SK-N-DZ (cell line): ENCODE measurements at regions not wholly inside any gene's neighbourhood (a gene's known extent, or its start where the extent isn't known, plus 50 kb on each side); places are given as distances from the start of the nearest gene placed in this dataset.
"Not testable (repeated sequence)": the region's sequence is repeated elsewhere in the genome, so short reads cannot be mapped to it uniquely, and the experiment has no call there.

ENCODE experiments used
- DNase-seq: peaks from one replicate; pipeline ENCODE4 v3.0.0-alpha.2; 2015; ENCODE audit warnings: low spot score

DNA sequence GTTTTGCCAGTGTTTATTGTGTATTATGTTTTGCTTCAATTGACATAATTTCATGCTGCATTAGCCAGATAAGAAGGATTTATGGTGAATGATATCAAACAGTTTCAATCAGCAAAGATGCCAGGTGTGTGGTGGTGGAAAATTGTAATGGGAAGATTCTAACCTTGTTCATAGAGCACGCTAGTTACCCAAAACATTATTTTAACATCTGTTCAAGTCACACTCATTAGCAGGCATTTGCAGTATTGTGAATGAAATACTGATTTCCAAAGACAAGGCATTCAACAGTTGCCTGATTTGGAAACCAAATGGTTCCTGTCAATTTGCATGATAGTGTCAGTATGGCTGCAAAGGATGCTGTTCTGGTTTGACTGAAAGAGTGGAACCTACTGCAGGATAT, 129.7 kb downstream of the EPC1 start:
- no peak for DNase-seq

GRCh38 chr10:32213838-32214237, 133.1 kb downstream of the EPC1 start:
- DNase-seq = not testable (repeated sequence)

- no peak for DNase-seq
Observed at GRCh38 chr10:32211046-32211363, 136.0 kb downstream of the EPC1 start.

- peak; percentile 26 for DNase-seq
Observed at GRCh38 chr10:32210306-32211045, 136.5 kb downstream of the EPC1 start.

- DNase-seq = not testable (repeated sequence)
Observed at GRCh38 chr10:32208005-32208404, 139.0 kb downstream of the EPC1 start.

GRCh38 chr10:32207544-32207943, 139.4 kb downstream of the EPC1 start:
- DNase-seq = peak; percentile 24

GRCh38 chr10:32205670-32206069, 141.3 kb downstream of the EPC1 start:
- DNase-seq = no peak

DNA sequence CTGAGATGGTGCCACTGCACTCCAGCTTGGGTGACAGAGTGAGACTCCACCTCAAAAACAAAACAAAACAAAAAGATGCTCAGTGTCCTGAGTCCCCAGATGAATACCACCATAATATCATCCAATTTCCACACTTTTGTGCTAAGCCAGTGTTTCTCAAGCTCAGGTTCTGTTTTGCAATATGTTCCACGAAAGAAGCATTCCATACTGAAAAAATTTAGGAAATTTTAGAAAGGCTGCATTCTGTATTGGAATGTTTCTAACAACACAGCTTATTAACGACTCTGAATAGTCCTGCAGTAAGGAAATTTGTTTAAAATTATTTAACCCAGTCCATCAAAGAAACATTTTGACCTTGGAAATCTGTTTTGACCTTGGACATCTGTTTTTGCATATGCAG, 142.4 kb downstream of the EPC1 start:
- DNase-seq = no peak

DNA sequence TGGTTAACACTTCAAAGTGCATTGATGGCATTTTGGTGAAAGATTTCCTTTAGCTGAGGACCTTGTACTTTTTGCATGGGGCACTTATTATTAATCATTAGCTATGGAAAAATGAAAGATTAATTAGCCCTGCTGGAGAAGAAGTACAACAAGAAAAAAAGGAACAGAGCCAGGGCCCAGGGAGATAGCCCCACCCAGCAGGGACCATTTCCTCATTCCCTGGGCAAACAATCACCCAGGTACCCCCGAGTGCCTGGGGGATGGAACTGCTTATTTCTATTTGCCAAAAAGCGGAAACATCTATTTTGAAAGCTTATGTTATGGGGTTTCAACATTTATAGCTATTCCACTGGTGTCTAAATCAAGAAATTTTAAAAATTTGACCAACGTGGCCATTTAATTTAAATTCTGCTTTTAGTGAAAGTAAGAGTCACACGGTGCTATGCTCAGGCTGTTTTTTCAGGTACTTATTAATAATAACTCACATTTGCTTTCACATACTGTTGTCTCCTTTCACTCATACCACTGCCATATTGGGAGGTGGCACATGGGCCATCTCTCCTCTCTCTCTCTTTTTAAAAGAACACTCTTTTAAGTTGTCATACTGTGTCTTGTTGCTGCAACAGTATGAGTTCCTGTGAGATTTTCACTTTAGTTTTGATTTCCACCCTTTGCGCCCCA, 143.6 kb upstream of the KIF5B start:
- DNase-seq = no peak

GRCh38 chr10:32197423-32197822, 141.2 kb upstream of the KIF5B start:
- no peak for DNase-seq

DNA sequence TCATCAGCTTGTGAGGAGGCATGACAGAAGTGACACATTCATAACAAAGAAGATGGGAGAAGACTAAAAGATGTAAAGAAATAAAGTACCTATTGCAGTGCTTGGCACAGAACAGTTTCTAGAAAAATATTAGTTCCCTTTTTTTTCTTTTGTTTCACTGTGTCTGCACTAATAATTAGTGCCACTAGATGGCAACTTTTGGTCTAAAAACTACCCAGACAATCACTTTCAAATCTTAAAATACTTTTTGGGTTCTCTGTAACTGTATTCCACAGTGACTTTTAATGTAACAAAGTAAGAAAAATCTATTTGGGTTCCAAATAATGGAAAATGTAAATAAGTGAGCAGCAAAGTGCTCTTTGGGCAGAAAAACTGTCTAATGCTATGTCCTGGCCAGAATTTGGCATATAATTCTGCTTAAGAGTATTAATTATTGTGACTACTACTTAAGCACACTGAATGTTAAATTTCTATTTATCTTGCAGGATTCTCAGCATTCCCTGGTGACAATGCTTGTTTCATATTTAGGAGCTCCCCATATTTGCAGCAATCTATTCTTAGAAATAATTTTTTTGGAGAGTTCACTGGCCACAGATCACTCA, 134.8 kb upstream of the KIF5B start:
- no peak for DNase-seq

- no peak for DNase-seq
Observed at GRCh38 chr10:32189400-32190084, 133.3 kb upstream of the KIF5B start.

DNA sequence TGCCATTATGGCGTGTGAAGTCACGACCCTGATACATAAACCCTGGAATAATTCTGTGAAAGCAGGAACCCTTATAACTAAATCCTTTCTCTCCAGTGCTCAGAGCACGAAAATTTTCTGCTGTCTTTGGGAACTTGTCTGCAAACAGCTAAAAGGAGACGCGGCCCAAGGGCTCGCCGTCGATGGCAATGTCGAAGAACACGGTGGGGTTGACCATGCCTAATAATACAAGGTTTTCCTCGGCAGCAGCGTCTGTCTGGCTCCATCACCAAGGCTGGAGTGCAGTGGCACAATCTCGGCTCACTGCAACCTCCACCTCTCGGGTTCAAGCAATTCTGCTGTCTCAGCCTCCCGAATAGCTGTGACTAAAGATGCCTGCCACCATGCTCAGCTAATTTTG, 132.4 kb upstream of the KIF5B start:
- not testable (repeated sequence) for DNase-seq

DNA sequence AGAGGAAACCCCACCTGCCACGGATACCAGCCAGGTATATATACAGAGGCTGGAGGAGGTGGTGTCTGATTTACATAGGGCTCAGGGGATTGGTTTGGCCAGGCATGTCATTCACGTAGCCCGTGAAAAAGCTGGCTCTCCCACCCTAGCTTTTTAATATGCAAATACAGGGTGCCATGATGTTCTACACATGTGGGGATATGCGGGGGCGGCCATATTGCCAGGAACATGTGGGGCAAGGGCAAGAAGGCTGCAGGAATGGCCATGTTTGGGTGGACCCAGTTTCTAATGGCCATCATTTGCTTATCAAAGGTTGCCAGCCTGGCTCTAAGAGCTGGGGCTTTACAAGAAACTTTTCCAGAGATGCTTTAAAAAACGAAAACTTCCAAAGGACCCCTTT, 131.5 kb upstream of the KIF5B start:
- DNase-seq = no peak

DNA sequence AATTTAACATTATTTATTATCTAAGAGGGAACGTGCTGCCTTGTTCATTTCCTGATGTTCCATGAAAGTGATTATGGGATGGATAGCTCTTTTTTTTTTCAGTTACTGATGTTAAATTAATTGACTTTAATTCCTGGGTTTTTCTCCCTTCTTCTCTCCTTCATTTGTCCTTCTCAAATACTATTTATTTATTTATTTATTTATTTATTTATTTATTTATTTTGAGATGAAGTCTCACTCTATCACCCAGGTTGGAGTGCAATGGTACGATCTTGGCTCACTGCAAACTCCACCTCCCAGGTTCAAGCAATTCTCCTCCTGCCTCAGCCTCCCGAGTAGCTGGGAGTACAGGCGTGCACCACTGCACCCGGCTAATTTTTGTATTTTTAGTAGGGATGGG, 127.4 kb upstream of the KIF5B start:
- not testable (repeated sequence) for DNase-seq

GRCh38 chr10:32182476-32182875, 126.3 kb upstream of the KIF5B start:
- DNase-seq = no peak

- DNase-seq = no peak
Observed at GRCh38 chr10:32180390-32181280, 124.4 kb upstream of the KIF5B start.

- DNase-seq = no peak
Observed at GRCh38 chr10:32179836-32180235, 123.6 kb upstream of the KIF5B start.

- not testable (repeated sequence) for DNase-seq
Observed at GRCh38 chr10:32177594-32177993, 121.4 kb upstream of the KIF5B start.

DNA sequence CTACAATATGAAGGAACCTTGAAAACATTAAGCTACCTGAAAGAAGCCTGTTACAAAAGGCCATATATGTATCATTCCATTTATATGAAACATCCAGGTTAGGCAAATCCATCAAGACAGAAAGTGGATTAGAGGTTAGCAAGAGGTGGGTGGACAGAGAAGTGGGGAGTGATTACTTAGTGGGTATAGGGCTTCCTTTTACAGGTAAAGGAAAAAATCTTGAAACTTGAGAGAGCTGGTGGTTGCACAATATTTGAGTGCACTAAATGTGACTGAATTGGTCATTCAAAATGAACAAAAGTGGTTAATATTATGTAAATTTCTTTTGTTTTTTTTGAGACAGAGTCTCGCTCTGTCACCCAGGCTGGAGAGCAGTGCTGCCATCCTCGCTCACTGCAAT, 119.4 kb upstream of the KIF5B start:
- DNase-seq = no peak

DNA sequence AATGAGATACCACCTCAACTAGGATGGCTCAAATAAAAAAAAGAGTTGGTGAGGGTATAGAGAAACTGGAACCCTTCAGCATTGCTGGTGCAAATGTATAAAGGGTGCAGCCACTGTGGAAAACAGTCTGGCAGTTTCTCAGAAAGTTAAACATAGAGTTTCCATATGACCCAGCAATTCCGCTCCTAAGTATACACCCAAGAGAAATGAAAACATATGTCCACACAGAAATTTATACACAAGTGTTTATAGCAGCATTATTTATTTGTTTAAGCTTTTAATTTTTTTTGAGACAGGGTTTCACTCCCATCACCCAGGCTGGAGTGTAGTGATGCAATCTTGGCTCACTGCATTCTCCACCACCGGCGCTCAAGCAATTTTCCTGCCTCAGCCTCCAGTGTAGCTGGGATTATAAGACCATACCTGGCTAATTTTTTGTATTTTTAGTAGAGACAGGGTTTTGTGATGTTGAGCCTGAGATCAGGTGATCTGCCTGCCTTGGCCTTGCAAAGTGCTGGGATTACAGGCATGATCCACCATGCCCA, 118.2 kb upstream of the KIF5B start:
- DNase-seq = no peak
